ENCODE measurements at regions not wholly inside any gene's neighbourhood (a gene's known extent, or its start where the extent isn't known, plus 50 kb on each side); places are given as distances from the start of the nearest gene placed in this dataset.

- TF ChIP-seq EP300 (IDR thresholded peaks at IDR 0.05), result no peak
- TF ChIP-seq, protein P1, sequence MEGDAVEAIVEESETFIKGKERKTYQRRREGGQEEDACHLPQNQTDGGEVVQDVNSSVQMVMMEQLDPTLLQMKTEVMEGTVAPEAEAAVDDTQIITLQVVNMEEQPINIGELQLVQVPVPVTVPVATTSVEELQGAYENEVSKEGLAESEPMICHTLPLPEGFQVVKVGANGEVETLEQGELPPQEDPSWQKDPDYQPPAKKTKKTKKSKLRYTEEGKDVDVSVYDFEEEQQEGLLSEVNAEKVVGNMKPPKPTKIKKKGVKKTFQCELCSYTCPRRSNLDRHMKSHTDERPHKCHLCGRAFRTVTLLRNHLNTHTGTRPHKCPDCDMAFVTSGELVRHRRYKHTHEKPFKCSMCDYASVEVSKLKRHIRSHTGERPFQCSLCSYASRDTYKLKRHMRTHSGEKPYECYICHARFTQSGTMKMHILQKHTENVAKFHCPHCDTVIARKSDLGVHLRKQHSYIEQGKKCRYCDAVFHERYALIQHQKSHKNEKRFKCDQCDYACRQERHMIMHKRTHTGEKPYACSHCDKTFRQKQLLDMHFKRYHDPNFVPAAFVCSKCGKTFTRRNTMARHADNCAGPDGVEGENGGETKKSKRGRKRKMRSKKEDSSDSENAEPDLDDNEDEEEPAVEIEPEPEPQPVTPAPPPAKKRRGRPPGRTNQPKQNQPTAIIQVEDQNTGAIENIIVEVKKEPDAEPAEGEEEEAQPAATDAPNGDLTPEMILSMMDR (IDR thresholded peaks at IDR 0.05), result no peak
Observed at GRCh38 chr5:124660229-124661093, 86.0 kb downstream of the ZNF608 start.
